SK-N-SH (cell line): ENCODE measurements at regions not wholly inside any gene's neighbourhood (a gene's known extent, or its start where the extent isn't known, plus 50 kb on each side); places are given as distances from the start of the nearest gene placed in this dataset.

Source experiments
- CTCF ChIP-seq: fragments of 200-600 bp; sonication (generic); IDR thresholded peaks from 2 replicates; pipeline ENCODE4 v1.6.1; 2017; ENCODE audit warnings: antibody characterized with exemption, mild to moderate bottlenecking, moderate library complexity
- EP300 ChIP-seq, 2 experiments: IDR thresholded peaks; 2 replicates each; pipeline versions ENCODE4 v1.4.0 to v1.6.1; 2012; ENCODE audit warnings: borderline replicate concordance in 1 of 2, low read depth in 1 of 2, low read length in 1 of 2
- EZH2phosphoT487 ChIP-seq: fragments of 200-600 bp; sonication (generic); IDR thresholded peaks from 2 replicates; pipeline ENCODE4 v1.6.1; 2017; ENCODE audit warnings: low read depth, mixed run types, mild to moderate bottlenecking, antibody characterized with exemption, moderate library complexity, borderline replicate concordance
- GATA2 ChIP-seq: sonication (generic); formaldehyde crosslinking; IDR thresholded peaks from 2 replicates; pipeline ENCODE4 v1.5.0; 2020; ENCODE audit warnings: mild to moderate bottlenecking, missing genetic modification reagents
- MAX ChIP-seq: IDR thresholded peaks from 2 replicates; pipeline ENCODE4 v1.4.0; 2012; ENCODE audit warnings: low read depth
- REST ChIP-seq: IDR thresholded peaks from 2 replicates; pipeline ENCODE4 v1.6.1; 2012; ENCODE audit warnings: mild to moderate bottlenecking, low read depth, low read length, moderate library complexity
- SIN3A ChIP-seq: IDR thresholded peaks from 2 replicates; pipeline ENCODE4 v1.6.1; 2012; ENCODE audit warnings: low read depth, mild to moderate bottlenecking, low read length, moderate library complexity, borderline replicate concordance
- TAF1 ChIP-seq: IDR thresholded peaks from 2 replicates; pipeline ENCODE4 v1.6.1; 2012; ENCODE audit warnings: low read depth, mild to moderate bottlenecking, low read length, moderate library complexity, borderline replicate concordance
- TCF12 ChIP-seq: IDR thresholded peaks from 2 replicates; pipeline ENCODE4 v1.4.0; 2012
- ZBTB33 ChIP-seq: IDR thresholded peaks from 2 replicates; pipeline ENCODE4 v1.4.0; 2012; ENCODE audit warnings: low read depth, borderline replicate concordance

GRCh38 chr18:77763530-77764145 lies 514.0 kb downstream of the GALR1 start:
- TF ChIP-seq CTCF, result no peak
- TF ChIP-seq ZBTB33, result no peak
- TF ChIP-seq TAF1, result no peak
- no peak for TF ChIP-seq EP300 (IDR thresholded peaks at IDR 0.05; ENCODE audit: borderline replicate concordance in 1 of 2, low read depth in 1 of 2, low read length in 1 of 2)
- TF ChIP-seq TCF12, result no peak
- TF ChIP-seq MAX, result no peak
- no peak for TF ChIP-seq SIN3A
- no peak for TF ChIP-seq REST
- no peak for TF ChIP-seq EZH2phosphoT487
- no peak for TF ChIP-seq GATA2 (CRISPR knock-in tag)
